CD4-positive, CD25-positive, alpha-beta regulatory T cell (primary cell): ENCODE measurements at regions not wholly inside any gene's neighbourhood (a gene's known extent, or its start where the extent isn't known, plus 50 kb on each side); places are given as distances from the start of the nearest gene placed in this dataset.

Source experiments
- ATAC-seq, 2 donors: fragments of 150-1000 bp; cut with Tn5 transposase; one replicate each; pipeline ENCODE4 v1.10.0; 2021; ENCODE audit warnings: low read depth in 2 of 2, moderate number of reproducible peaks in 2 of 2, moderate library complexity in 1 of 2
- DNase-seq, 3 donors: peaks; one replicate each; pipeline versions ENCODE4 v3.0.0 to v3.0.0-alpha.2; 2012 to 2022; ENCODE audit warnings: mixed read lengths in 1 of 3
- H3K27ac ChIP-seq: one replicate; pipeline ENCODE4 v1.7.0; 2013; ENCODE audit warnings: mild to moderate bottlenecking, low read length; ENCODE audit not compliant: insufficient read depth, poor library complexity, severe bottlenecking
- H3K27me3 ChIP-seq: one replicate; pipeline ENCODE4 v1.7.0; 2013; ENCODE audit warnings: low read length; ENCODE audit not compliant: control insufficient read depth, insufficient read depth
- H3K36me3 ChIP-seq: one replicate; pipeline ENCODE4 v1.7.0; 2013; ENCODE audit warnings: mild to moderate bottlenecking, low read length, moderate library complexity; ENCODE audit not compliant: control insufficient read depth, insufficient read depth
- H3K4me1 ChIP-seq: 2 replicates; pipeline ENCODE4 v1.7.0; 2013; ENCODE audit warnings: mild to moderate bottlenecking, low read length; ENCODE audit not compliant: insufficient read depth, control insufficient read depth, poor library complexity, severe bottlenecking
- H3K4me3 ChIP-seq: one replicate; pipeline ENCODE4 v1.7.0; 2013; ENCODE audit warnings: low read depth, mild to moderate bottlenecking, low read length, moderate library complexity
- H3K9me3 ChIP-seq, 2 experiments: 1 replicate in 1 of 2; 2 replicates in 1 of 2; pipeline ENCODE4 v1.7.0; 2013; ENCODE audit warnings: low read length in 2 of 2, mild to moderate bottlenecking in 1 of 2, moderate library complexity in 1 of 2; ENCODE audit not compliant: control insufficient read depth in 2 of 2
- H3K27ac Mint-ChIP-seq, 3 donors: one replicate each; pipeline ENCODE4 v1.8.0; 2020 to 2022; ENCODE audit warnings: mild to moderate bottlenecking in 3 of 3, mixed read lengths in 3 of 3, moderate library complexity in 2 of 3
- H3K27me3 Mint-ChIP-seq: one replicate; pipeline ENCODE4 v1.8.0; 2022; ENCODE audit warnings: mild to moderate bottlenecking, mixed read lengths
- H3K36me3 Mint-ChIP-seq: one replicate; pipeline ENCODE4 v1.8.0; 2020; ENCODE audit warnings: mixed read lengths
- H3K4me1 Mint-ChIP-seq, 4 donors: one replicate each; pipeline ENCODE4 v1.8.0; 2020 to 2022; ENCODE audit warnings: mixed read lengths in 4 of 4, mild to moderate bottlenecking in 1 of 4
- H3K4me3 Mint-ChIP-seq, 4 donors: one replicate each; pipeline ENCODE4 v1.8.0; 2020 to 2022; ENCODE audit warnings: mild to moderate bottlenecking in 4 of 4, mixed read lengths in 4 of 4, moderate library complexity in 3 of 4
- H3K9me3 Mint-ChIP-seq, 7 donors: one replicate each; pipeline ENCODE4 v1.8.0; 2020 to 2022; ENCODE audit warnings: mixed read lengths in 7 of 7, mild to moderate bottlenecking in 3 of 7, moderate library complexity in 2 of 7

DNA sequence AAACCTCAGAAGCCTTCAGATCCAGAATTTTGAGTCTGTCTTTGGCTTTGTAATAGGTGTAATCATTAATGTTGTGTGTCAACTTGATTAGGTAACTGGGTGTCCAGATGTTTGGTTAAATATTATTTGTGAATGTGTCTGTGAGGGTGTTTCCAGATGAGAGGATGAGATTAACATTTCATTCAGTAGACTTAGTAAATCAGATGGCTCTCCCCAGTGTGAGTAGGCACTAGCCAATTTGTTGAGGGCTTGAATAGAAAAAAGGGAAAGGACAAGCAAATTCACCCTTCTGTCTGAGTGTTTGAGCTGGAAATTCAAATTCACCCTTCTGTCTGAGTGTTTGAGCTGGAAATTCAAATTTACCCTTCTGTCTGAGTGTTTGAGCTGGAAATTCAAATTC, 932.2 kb downstream of the SLC6A15 start:
- H3K4me1 Mint-ChIP-seq, result no peaks in the 10 kb centered on the region
- Histone ChIP-seq H3K27me3 (no peaks in the 10 kb centered on the region), H3K9me3 (no peaks in the 10 kb centered on the region), H3K4me1 (no peaks in the 10 kb centered on the region), H3K27ac (no peak overlapping the region), H3K36me3 (no peaks in the 10 kb centered on the region), H3K4me3 (no peak overlapping the region)
- H3K27me3 Mint-ChIP-seq, result no peaks in the 10 kb centered on the region
- ATAC-seq (no peak), DNase-seq (no peak)
- peaks cover 0 to 10% (median 2%) of the 10 kb centered on the region in 7 donors for H3K9me3 Mint-ChIP-seq
- no peak overlapping the region for H3K27ac Mint-ChIP-seq
- no peak overlapping the region for H3K4me3 Mint-ChIP-seq
- H3K36me3 Mint-ChIP-seq, result no peaks in the 10 kb centered on the region

- H3K27me3 Mint-ChIP-seq, result no peaks in the 10 kb centered on the region
- no peak overlapping the region for H3K4me3 Mint-ChIP-seq
- H3K27ac Mint-ChIP-seq, result no peak overlapping the region
Observed at GRCh38 chr12:83979785-83980184, 932.8 kb downstream of the SLC6A15 start.

GRCh38 chr12:83971781-83972180, 940.8 kb downstream of the SLC6A15 start:
- Mint-ChIP-seq H3K4me3 (no peak overlapping the region), H3K9me3 (peaks cover 0 to 5% (median 2%) of the 10 kb centered on the region in 7 donors), H3K27me3 (no peaks in the 10 kb centered on the region), H3K27ac (no peak overlapping the region), H3K4me1 (no peaks in the 10 kb centered on the region), H3K36me3 (no peaks in the 10 kb centered on the region)
- ATAC-seq (no peak), DNase-seq (no peak)
- Histone ChIP-seq H3K27ac (no peak overlapping the region), H3K4me3 (no peak overlapping the region), H3K36me3 (no peaks in the 10 kb centered on the region), H3K27me3 (no peaks in the 10 kb centered on the region), H3K4me1 (no peaks in the 10 kb centered on the region), H3K9me3 (peaks cover 0 to 2% of the 10 kb centered on the region in 2 experiments)

More at GRCh38 chr12:83979785-83980184, 932.8 kb downstream of the SLC6A15 start:
- peaks cover 0 to 10% (median 2%) of the 10 kb centered on the region in 7 donors for H3K9me3 Mint-ChIP-seq
- no peaks in the 10 kb centered on the region for H3K4me1 Mint-ChIP-seq
- no peak overlapping the region for H3K4me3 ChIP-seq
- ATAC-seq (no peak), DNase-seq (no peak)
- no peaks in the 10 kb centered on the region for H3K4me1 ChIP-seq
- no peaks in the 10 kb centered on the region for H3K27me3 ChIP-seq
- no peaks in the 10 kb centered on the region for H3K36me3 Mint-ChIP-seq
- no peaks in the 10 kb centered on the region for H3K9me3 ChIP-seq
- no peak overlapping the region for H3K27ac ChIP-seq
- H3K36me3 ChIP-seq, result no peaks in the 10 kb centered on the region

DNA sequence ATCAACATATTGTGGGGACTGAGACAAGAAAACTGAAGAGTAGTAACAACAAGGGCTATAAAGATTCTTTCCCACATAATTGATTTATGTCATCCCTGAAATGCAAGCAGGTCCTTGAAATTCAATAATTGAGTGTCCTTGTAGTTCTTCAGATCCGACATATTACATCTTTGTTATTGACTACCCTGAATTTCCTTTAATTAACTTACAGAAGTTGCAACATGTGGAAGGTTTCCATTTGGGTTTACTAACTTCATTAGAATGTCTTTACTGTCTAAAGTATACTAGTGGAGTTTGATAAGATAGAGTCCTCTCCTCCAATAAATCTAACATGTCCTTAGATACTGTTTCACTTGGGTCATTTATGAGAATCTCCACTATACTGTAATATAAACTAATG, 951.8 kb downstream of the SLC6A15 start:
- DNase-seq (no peak), ATAC-seq (no peak)
- H3K9me3 Mint-ChIP-seq, result peaks cover under 1 to 9% (median 4%) of the 10 kb centered on the region in 7 donors
- Histone ChIP-seq H3K4me3 (no peak overlapping the region), H3K36me3 (no peaks in the 10 kb centered on the region), H3K27me3 (no peaks in the 10 kb centered on the region), H3K9me3 (no peaks in the 10 kb centered on the region), H3K27ac (no peak overlapping the region), H3K4me1 (no peaks in the 10 kb centered on the region)
- no peak overlapping the region for H3K27ac Mint-ChIP-seq
- H3K4me1 Mint-ChIP-seq, result no peaks in the 10 kb centered on the region
- no peak overlapping the region for H3K4me3 Mint-ChIP-seq
- no peaks in the 10 kb centered on the region for H3K27me3 Mint-ChIP-seq
- H3K36me3 Mint-ChIP-seq, result no peaks in the 10 kb centered on the region

- ATAC-seq, result no peak
- no peak for DNase-seq
- Mint-ChIP-seq H3K27ac (no peak overlapping the region), H3K27me3 (no peaks in the 10 kb centered on the region), H3K4me3 (no peak overlapping the region), H3K4me1 (no peaks in the 10 kb centered on the region), H3K36me3 (no peaks in the 10 kb centered on the region), H3K9me3 (peaks cover 0 to 6% (median 2%) of the 10 kb centered on the region in 7 donors)
- Histone ChIP-seq H3K4me1 (no peaks in the 10 kb centered on the region), H3K27ac (no peak overlapping the region), H3K36me3 (no peaks in the 10 kb centered on the region), H3K4me3 (no peak overlapping the region), H3K9me3 (no peaks in the 10 kb centered on the region), H3K27me3 (no peaks in the 10 kb centered on the region)
Observed at GRCh38 chr12:83958997-83959396, 953.6 kb downstream of the SLC6A15 start.

- no peaks in the 10 kb centered on the region for H3K36me3 ChIP-seq
- H3K9me3 ChIP-seq, result no peaks in the 10 kb centered on the region
- Mint-ChIP-seq H3K4me3 (no peak overlapping the region), H3K9me3 (peaks cover 0 to 5% (median 2%) of the 10 kb centered on the region in 7 donors), H3K4me1 (no peaks in the 10 kb centered on the region), H3K36me3 (no peaks in the 10 kb centered on the region), H3K27me3 (no peaks in the 10 kb centered on the region), H3K27ac (no peak overlapping the region)
- H3K27me3 ChIP-seq, result no peaks in the 10 kb centered on the region
- H3K4me1 ChIP-seq, result no peaks in the 10 kb centered on the region
- ATAC-seq (no peak), DNase-seq (no peak)
- no peak overlapping the region for H3K4me3 ChIP-seq
- H3K27ac ChIP-seq, result no peak overlapping the region
Observed at GRCh38 chr12:83954956-83955601, 957.5 kb downstream of the SLC6A15 start.

DNA sequence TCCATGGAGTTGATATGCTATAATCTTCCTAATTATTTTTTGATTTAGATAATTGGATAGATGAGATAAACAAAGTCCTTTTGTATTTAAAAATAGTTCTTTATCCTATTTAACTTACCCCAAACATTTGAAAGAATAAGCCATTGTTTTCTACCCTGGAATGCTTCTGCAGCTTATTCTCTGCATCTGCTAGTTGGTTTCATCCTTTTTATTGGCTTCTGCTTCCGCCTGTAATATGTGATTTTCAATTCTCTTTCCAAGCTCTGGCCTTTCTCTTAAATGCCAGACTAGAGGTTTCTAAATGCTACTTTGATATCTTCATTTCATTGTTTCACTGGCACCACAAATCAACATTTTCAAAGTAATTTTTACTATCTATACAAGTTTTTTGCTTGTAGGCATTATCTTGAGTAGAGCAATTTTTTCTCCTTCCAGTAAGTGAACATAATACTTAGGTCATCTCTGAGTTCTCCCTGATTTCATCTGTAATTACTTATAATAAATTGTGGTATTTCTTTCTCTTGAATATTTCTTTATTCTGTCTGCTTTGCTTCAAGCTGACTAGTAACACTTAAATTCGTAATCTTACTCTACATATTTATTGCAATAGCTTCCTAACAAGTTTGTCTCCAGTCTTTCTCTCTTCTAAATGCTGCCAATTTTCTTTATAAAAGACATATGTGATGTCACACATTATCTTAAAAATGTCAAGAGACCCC, 958.4 kb downstream of the SLC6A15 start:
- Mint-ChIP-seq H3K9me3 (peaks cover 0 to 6% (median 2%) of the 10 kb centered on the region in 7 donors), H3K27ac (no peak overlapping the region), H3K27me3 (no peaks in the 10 kb centered on the region), H3K4me1 (no peaks in the 10 kb centered on the region), H3K4me3 (no peak overlapping the region), H3K36me3 (no peaks in the 10 kb centered on the region)
- DNase-seq (no peak), ATAC-seq (no peak)
- no peaks in the 10 kb centered on the region for H3K4me1 ChIP-seq
- H3K27me3 ChIP-seq, result no peaks in the 10 kb centered on the region
- H3K36me3 ChIP-seq, result no peaks in the 10 kb centered on the region
- H3K9me3 ChIP-seq, result no peaks in the 10 kb centered on the region
- no peak overlapping the region for H3K27ac ChIP-seq
- no peak overlapping the region for H3K4me3 ChIP-seq

GRCh38 chr12:83945871-83946270, 966.7 kb downstream of the SLC6A15 start:
- Mint-ChIP-seq H3K36me3 (no peaks in the 10 kb centered on the region), H3K9me3 (peaks cover 0 to 7% (median 1%) of the 10 kb centered on the region in 7 donors), H3K4me1 (no peaks in the 10 kb centered on the region), H3K27ac (no peak overlapping the region), H3K27me3 (no peaks in the 10 kb centered on the region), H3K4me3 (no peak overlapping the region)
- ATAC-seq, result no peak
- no peak for DNase-seq
- H3K4me3 ChIP-seq, result no peak overlapping the region
- H3K9me3 ChIP-seq, result peaks cover 0 to 3% of the 10 kb centered on the region in 2 experiments
- H3K36me3 ChIP-seq, result no peaks in the 10 kb centered on the region
- no peaks in the 10 kb centered on the region for H3K4me1 ChIP-seq
- H3K27me3 ChIP-seq, result no peaks in the 10 kb centered on the region
- no peak overlapping the region for H3K27ac ChIP-seq
